ENCODE measurements at regions not wholly inside any gene's neighbourhood (a gene's known extent, or its start where the extent isn't known, plus 50 kb on each side); places are given as distances from the start of the nearest gene placed in this dataset.

DNA sequence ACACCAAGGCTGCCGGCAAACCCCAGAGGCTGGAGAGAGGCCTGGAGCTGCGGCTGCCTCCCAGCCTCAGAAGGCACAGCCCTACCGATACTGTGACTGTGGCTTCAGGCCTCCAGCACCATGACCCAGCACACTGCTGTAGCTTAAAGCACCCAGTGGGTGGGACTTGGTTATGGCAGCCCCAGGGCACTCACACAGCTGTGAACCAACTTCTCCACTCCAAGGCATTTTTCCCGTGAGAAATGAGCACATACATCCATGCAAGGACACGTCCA is 199.5 kb downstream of the NDUFA10 start:
- TF ChIP-seq, protein P1, sequence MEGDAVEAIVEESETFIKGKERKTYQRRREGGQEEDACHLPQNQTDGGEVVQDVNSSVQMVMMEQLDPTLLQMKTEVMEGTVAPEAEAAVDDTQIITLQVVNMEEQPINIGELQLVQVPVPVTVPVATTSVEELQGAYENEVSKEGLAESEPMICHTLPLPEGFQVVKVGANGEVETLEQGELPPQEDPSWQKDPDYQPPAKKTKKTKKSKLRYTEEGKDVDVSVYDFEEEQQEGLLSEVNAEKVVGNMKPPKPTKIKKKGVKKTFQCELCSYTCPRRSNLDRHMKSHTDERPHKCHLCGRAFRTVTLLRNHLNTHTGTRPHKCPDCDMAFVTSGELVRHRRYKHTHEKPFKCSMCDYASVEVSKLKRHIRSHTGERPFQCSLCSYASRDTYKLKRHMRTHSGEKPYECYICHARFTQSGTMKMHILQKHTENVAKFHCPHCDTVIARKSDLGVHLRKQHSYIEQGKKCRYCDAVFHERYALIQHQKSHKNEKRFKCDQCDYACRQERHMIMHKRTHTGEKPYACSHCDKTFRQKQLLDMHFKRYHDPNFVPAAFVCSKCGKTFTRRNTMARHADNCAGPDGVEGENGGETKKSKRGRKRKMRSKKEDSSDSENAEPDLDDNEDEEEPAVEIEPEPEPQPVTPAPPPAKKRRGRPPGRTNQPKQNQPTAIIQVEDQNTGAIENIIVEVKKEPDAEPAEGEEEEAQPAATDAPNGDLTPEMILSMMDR (IDR thresholded peaks at IDR 0.05) = no peak
- TF ChIP-seq POLR2A (IDR thresholded peaks at IDR 0.05) (no peak), POLR2AphosphoS5 (IDR thresholded peaks at IDR 0.05) (no peak), EP300 (IDR thresholded peaks at IDR 0.05; ENCODE audit: low read depth) (no peak)
- no peaks in the 10 kb centered on the region for H3K9me3 ChIP-seq
- no peak overlapping the region for H3K4me3 ChIP-seq
- intact Hi-C loops (cut with DNase I; ENCODE audit: low total_unique reads) = no loop called here
- no peaks in the 10 kb centered on the region for H3K36me3 ChIP-seq
- H3K4me1 ChIP-seq = peaks cover 0 to 5% (median under 1%) of the 10 kb centered on the region in 4 donors
- DNase-seq = no peak
- no peak overlapping the region for H3K27ac ChIP-seq
- no peaks in the 10 kb centered on the region for H3K27me3 ChIP-seq
- WGBS, 2 donors (ENCODE audit: low coverage in 1 of 2) = 72% methylated on average over 5 of the region's 5 CpGs; no CpG with 5 or more reads in 1 of the 2 donors
- in situ Hi-C loops (cut with MboI; ENCODE audit: low pct_ligation_motif_present in 1 of 4, low pct_unique_long_range_greater_than_20kb in 1 of 4, low sequenced_read_pairs in 3 of 4) = no loop called here

DNA sequence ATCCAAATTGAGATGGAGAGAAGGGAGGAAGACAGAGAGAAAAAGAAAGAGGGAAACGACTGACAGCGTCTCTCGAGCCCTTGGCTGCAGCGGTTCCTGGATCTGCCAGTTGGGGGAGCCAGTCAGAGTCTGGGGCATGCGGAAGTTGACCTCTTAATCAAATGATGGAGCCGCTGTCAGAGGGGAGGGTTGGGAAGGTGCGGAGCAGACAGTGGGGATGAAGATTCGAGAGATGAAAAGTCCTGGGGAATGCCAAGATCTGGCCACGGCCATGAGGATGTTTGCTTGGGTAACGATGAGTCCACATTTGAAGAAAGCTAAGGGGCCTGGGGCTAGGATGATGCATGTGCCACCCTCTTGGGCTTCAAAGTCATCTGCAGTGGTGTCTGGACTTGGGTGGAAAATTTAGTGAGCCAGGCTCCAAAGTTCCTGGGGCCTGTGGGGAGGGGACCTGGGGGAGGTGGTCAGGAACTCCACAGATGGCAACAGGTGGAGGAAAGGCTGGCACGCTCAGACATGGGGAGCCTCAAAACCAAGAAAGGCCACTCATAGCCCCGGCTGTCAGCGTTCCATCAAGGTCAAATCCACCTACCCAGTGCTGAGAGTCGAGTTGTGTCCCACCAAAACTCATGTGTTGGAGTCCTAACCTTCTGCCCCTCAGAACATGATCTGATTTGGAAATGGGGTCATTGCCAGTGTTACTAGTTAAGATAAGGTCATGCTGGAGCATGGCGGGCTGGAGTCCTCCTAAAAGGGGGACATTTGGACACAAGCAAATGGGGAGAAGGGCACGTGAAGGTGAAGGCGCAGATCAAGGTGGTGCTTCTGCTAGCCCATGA is 200.1 kb downstream of the NDUFA10 start:
- intact Hi-C loops (cut with DNase I; ENCODE audit: low total_unique reads) = no loop called here
- TF ChIP-seq, protein P1 (IDR thresholded peaks at IDR 0.05) = no peak
- TF ChIP-seq EP300 (IDR thresholded peaks at IDR 0.05; ENCODE audit: low read depth) (no peak), POLR2A (IDR thresholded peaks at IDR 0.05) (no peak), POLR2AphosphoS5 (IDR thresholded peaks at IDR 0.05) (no peak)
- H3K27me3 ChIP-seq = no peaks in the 10 kb centered on the region
- DNase-seq = no peak
- 78 to 88% methylated on average over 9 to 17 of the region's 17 CpGs for WGBS, 2 donors (ENCODE audit: low coverage in 1 of 2)
- H3K4me1 ChIP-seq = no peaks in the 10 kb centered on the region
- in situ Hi-C loops (cut with MboI; ENCODE audit: low pct_ligation_motif_present in 1 of 4, low pct_unique_long_range_greater_than_20kb in 1 of 4, low sequenced_read_pairs in 3 of 4) = no loop called here
- no peak overlapping the region for H3K27ac ChIP-seq
- no peak overlapping the region for H3K4me3 ChIP-seq
- no peaks in the 10 kb centered on the region for H3K9me3 ChIP-seq
- H3K36me3 ChIP-seq = no peaks in the 10 kb centered on the region

DNA sequence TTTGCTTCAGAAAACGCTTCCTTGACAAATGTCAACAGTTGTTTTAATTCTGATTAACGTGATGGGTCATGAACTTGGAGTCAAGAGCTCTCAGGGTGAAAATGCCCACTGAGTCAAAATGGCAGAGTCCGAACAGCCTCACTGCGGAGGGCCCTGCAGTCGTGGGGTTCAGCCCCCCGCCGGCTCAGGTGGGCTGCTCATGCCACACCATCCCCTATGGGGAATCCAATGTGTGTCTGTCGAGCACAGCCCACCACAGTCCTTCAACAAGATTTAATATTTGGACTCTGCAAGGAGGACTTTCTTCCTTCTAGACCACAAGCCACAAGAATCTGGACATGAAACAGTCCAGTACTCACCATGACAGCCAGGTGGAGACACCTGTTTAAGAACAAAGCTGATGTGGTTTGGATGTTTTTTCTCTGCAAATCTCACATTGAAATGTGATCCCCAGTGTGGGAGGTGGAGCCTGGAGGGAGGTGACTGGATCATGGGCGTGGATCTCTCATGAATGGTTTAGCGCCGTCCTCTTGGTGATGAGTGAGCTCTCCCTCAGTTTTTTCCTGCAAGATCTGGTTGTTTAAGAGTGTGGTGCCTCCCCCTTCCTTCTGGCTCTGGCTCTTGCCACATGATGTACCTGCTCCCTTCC is 201.0 kb downstream of the NDUFA10 start:
- no peaks in the 10 kb centered on the region for H3K4me1 ChIP-seq
- in situ Hi-C loops (cut with MboI; ENCODE audit: low pct_ligation_motif_present in 1 of 4, low pct_unique_long_range_greater_than_20kb in 1 of 4, low sequenced_read_pairs in 3 of 4) = no loop called here
- no peaks in the 10 kb centered on the region for H3K27me3 ChIP-seq
- WGBS, 2 donors (ENCODE audit: low coverage in 1 of 2) = 33 to 56% methylated on average over 4 to 11 of the region's 11 CpGs
- TF ChIP-seq POLR2AphosphoS5 (IDR thresholded peaks at IDR 0.05) (no peak), EP300 (IDR thresholded peaks at IDR 0.05; ENCODE audit: low read depth) (no peak), POLR2A (IDR thresholded peaks at IDR 0.05) (no peak)
- TF ChIP-seq, protein P1 (IDR thresholded peaks at IDR 0.05) = peak in 1 of 5 experiments; percentile 33
- no peak overlapping the region for H3K27ac ChIP-seq
- DNase-seq = no peak
- no peak overlapping the region for H3K4me3 ChIP-seq
- no peaks in the 10 kb centered on the region for H3K36me3 ChIP-seq
- no peaks in the 10 kb centered on the region for H3K9me3 ChIP-seq
- intact Hi-C loops (cut with DNase I; ENCODE audit: low total_unique reads) = no loop called here

DNA sequence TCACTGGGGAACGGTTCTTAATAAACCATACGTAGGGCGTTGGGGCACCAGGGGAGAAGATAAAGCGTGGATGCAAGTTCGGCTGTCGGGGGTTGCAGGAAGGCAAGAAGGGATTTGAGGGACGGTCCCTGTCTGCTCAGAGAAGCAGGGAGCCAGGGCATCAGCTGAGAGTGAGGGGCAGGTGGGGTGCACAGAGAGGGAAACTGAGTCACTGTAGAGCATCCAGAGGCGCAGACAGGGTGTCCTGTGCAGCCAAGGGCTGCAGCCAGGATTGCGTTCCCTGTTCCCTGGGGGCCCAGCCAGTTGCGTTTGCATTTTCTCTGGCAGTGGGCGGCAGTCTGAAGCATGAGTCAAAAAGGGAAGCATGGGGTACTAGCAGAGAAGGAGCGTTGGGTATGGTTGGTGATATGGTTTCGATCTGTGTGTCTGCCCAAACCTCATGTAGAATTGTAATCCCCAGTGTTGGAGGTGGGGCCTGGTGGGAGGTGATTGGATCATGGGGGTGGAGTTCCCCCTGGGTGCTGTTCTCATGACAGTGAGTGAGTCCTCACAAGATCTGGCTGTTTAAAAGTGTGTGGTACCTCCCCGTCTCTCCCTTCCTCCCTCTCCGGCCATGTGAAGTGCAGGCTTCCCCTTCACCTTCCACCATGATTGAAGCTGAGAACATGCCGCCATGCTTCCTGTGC is 202.9 kb downstream of the NDUFA10 start:
- in situ Hi-C loops (cut with MboI; ENCODE audit: low pct_ligation_motif_present in 1 of 4, low pct_unique_long_range_greater_than_20kb in 1 of 4, low sequenced_read_pairs in 3 of 4) (no loop called here), intact Hi-C loops (cut with DNase I; ENCODE audit: low total_unique reads) (no loop called here)
- no peaks in the 10 kb centered on the region for H3K36me3 ChIP-seq
- TF ChIP-seq POLR2AphosphoS5 (IDR thresholded peaks at IDR 0.05) (no peak), EP300 (IDR thresholded peaks at IDR 0.05; ENCODE audit: low read depth) (no peak), POLR2A (IDR thresholded peaks at IDR 0.05) (no peak)
- TF ChIP-seq, protein P1 (IDR thresholded peaks at IDR 0.05) = no peak
- WGBS, 2 donors (ENCODE audit: low coverage in 1 of 2) = 60 to 86% methylated on average over 1 to 16 of the region's 16 CpGs
- H3K4me1 ChIP-seq = no peaks in the 10 kb centered on the region
- no peak overlapping the region for H3K4me3 ChIP-seq
- DNase-seq = no peak
- H3K27ac ChIP-seq = no peak overlapping the region
- H3K27me3 ChIP-seq = no peaks in the 10 kb centered on the region
- H3K9me3 ChIP-seq = no peaks in the 10 kb centered on the region
